GM12878 (cell line): ENCODE measurements at regions not wholly inside any gene's neighbourhood (a gene's known extent, or its start where the extent isn't known, plus 50 kb on each side); places are given as distances from the start of the nearest gene placed in this dataset.

Experiments used
- ATAC-seq: fragments of 200-7000 bp; cut with Tn5 transposase; 3 replicates; pipeline ENCODE4 v1.9.1; 2020; ENCODE audit warnings: mild to moderate bottlenecking, moderate library complexity
- BruUV-seq: library from RNA; stranded (reverse); fragments of 400-500 nt; replicated peaks from 2 replicates; lab custom pipeline; 2021; lab: Mats Ljungman, UMichigan
- CTCF ChIA-PET: fragments of 300-600 bp; sonication (Branson Sonifier 250); formaldehyde crosslinking; extraction: SDS; loops from one replicate; lab custom pipeline; 2021; ENCODE audit warnings: inconsistent platforms; lab: Yijun Ruan, JAX
- POLR2A ChIA-PET: fragments of 350-600 bp; formaldehyde crosslinking; extraction: SDS; loops from one replicate; lab custom pipeline; 2021; ENCODE audit warnings: inconsistent platforms; lab: Charles Lee
- RAD21 ChIA-PET: fragments of 300-600 bp; sonication (Branson Sonifier 250); formaldehyde crosslinking; loops from one replicate; lab custom pipeline; 2023; ENCODE audit warnings: antibody characterized with exemption; ENCODE audit not compliant: unreplicated experiment; lab: Charles Lee
- SMC1A ChIA-PET: fragments of 300-600 bp; sonication (Branson Sonifier 250); formaldehyde crosslinking; loops from one replicate; lab custom pipeline; 2023; ENCODE audit not compliant: unreplicated experiment, uncharacterized antibody; lab: Charles Lee
- DNase-seq: peaks from one replicate; pipeline ENCODE4 v3.0.0-alpha.2; 2011; ENCODE audit warnings: low read depth, low spot score
- FAIRE-seq: peaks from 3 replicates; lab custom pipeline; 2011; peaks lifted over from hg19 to GRCh38; lab: Jason Lieb, UNC
- H2AFZ ChIP-seq: 2 replicates; pipeline ENCODE4 v1.6.0; 2011; ENCODE audit warnings: low read depth, low read length, control low read depth; ENCODE audit not compliant: control insufficient read depth
- H3K27ac ChIP-seq: 2 replicates; pipeline ENCODE4 v1.5.1; 2011; ENCODE audit warnings: control low read depth; ENCODE audit not compliant: control insufficient read depth, insufficient read depth
- H3K27me3 ChIP-seq, 2 experiments: replicated peaks in 1 of 2; 2 replicates each; pipeline versions ENCODE4 v1.6.0 to v1.6.1; 2011; ENCODE audit warnings: low read length in 1 of 2; ENCODE audit not compliant: control insufficient read depth in 2 of 2, insufficient read depth in 2 of 2
- H3K36me3 ChIP-seq, 2 experiments: 2 replicates each; pipeline ENCODE4 v1.5.1; 2011; ENCODE audit warnings: low read length in 1 of 2; ENCODE audit not compliant: control insufficient read depth in 2 of 2, insufficient read depth in 2 of 2
- H3K4me1 ChIP-seq: 2 replicates; pipeline ENCODE4 v1.6.1; 2011; ENCODE audit warnings: mild to moderate bottlenecking, low read length, moderate library complexity, mixed read lengths; ENCODE audit not compliant: control insufficient read depth, insufficient read depth
- H3K4me2 ChIP-seq: 2 replicates; pipeline ENCODE4 v1.6.0; 2011; ENCODE audit warnings: control low read depth; ENCODE audit not compliant: control insufficient read depth, insufficient read depth
- H3K4me3 ChIP-seq: fragments of 200-600 bp; sonication (generic); 2 replicates; pipeline ENCODE4 v1.5.1; 2016
- H3K79me2 ChIP-seq: 2 replicates; pipeline ENCODE4 v1.6.0; 2011; ENCODE audit warnings: low read length; ENCODE audit not compliant: control insufficient read depth, insufficient read depth
- H3K9ac ChIP-seq: 2 replicates; pipeline ENCODE4 v1.8.0; 2011; ENCODE audit warnings: low read length, control low read depth, mixed read lengths; ENCODE audit not compliant: control insufficient read depth, insufficient read depth
- H3K9me3 ChIP-seq: replicated peaks from 3 replicates; pipeline ENCODE4 v1.5.1; 2011; ENCODE audit warnings: mild to moderate bottlenecking, low read length; ENCODE audit not compliant: control insufficient read depth, insufficient read depth
- H4K20me1 ChIP-seq: 2 replicates; pipeline ENCODE4 v1.6.0; 2011; ENCODE audit not compliant: control insufficient read depth, insufficient read depth
- CBX5 ChIP-seq: sonication (generic); IDR thresholded peaks from 2 replicates; pipeline ENCODE4 v1.6.1; 2016; ENCODE audit warnings: low read depth, moderate library complexity, mild to moderate bottlenecking, inconsistent platforms
- CREM ChIP-seq: IDR thresholded peaks from 2 replicates; pipeline ENCODE4 v1.6.1; 2014; ENCODE audit warnings: antibody characterized with exemption, low read depth
- FOXK2 ChIP-seq: fragments of 450-650 bp; IDR thresholded peaks from 2 replicates; pipeline ENCODE4 v1.6.1; 2017; ENCODE audit warnings: mild to moderate bottlenecking, moderate library complexity
- IRF4 ChIP-seq: IDR thresholded peaks from 2 replicates; pipeline ENCODE4 v1.6.1; 2011; ENCODE audit warnings: low read depth, low read length
- MAX ChIP-seq: IDR thresholded peaks from 2 replicates; pipeline ENCODE4 v1.6.1; 2012; ENCODE audit warnings: low read depth, low read length, improper control_type of control experiment
- MEF2B ChIP-seq: fragments of 450-650 bp; IDR thresholded peaks from 2 replicates; pipeline ENCODE4 v1.6.1; 2018; ENCODE audit warnings: mild to moderate bottlenecking, moderate library complexity; ENCODE audit not compliant: partially characterized antibody, poor library complexity, severe bottlenecking
- MYC ChIP-seq: IDR thresholded peaks from 2 replicates; pipeline ENCODE4 v1.6.1; 2011; ENCODE audit warnings: mild to moderate bottlenecking, low read length, moderate library complexity, inconsistent platforms; ENCODE audit not compliant: insufficient read depth, insufficient replicate concordance, insufficient read length, severe bottlenecking
- RBBP5 ChIP-seq: fragments of 200-600 bp; sonication (generic); conservative IDR thresholded peaks from 2 replicates; pipeline ENCODE4 v1.6.1; 2016
- RUNX3 ChIP-seq: IDR thresholded peaks from 2 replicates; pipeline ENCODE4 v1.6.1; 2012; ENCODE audit warnings: low read length, inconsistent platforms
- WGBS: methylation state at CpG from one replicate; pipeline ENCODE4 v1.1.6; 2016; ENCODE audit warnings: low lambda C conversion rate; ENCODE audit not compliant: insufficient replicate concordance, insufficient coverage; ENCODE audit errors: missing lambda C conversion rate; 5-methylcytosine and 5-hydroxymethylcytosine counted together
- in situ Hi-C: fragments of 300-500 bp; cut with MboI; formaldehyde crosslinking; loops from 9 replicates; pipeline ENCODE4 v1.14.3; 2018; ENCODE audit warnings: mixed read lengths
- intact Hi-C: fragments of 100-400 bp; cut with micrococcal nuclease; formaldehyde crosslinking; loops from one replicate; pipeline ENCODE4 v1.14.2; 2022; ENCODE audit not compliant: unreplicated experiment

- TF ChIP-seq MYC, result no peak
- no peak for TF ChIP-seq MEF2B
- no peak for TF ChIP-seq CREM
- TF ChIP-seq RUNX3, result no peak
- TF ChIP-seq IRF4, result no peak
- TF ChIP-seq FOXK2, result no peak
- TF ChIP-seq MAX, result no peak
- no peak for TF ChIP-seq RBBP5
Measured at GRCh38 chr1:224819861-224820260, 109.6 kb upstream of the DNAH14 start (continued).

- intact Hi-C loops, result no loop called here
- no peak for TF ChIP-seq CBX5
- TF ChIP-seq MAX, result no peak
- TF ChIP-seq, all 136 proteins: peak for 0
- SMC1A ChIA-PET, result interaction anchor here (1.3 kb wide), 1 partner anchor 307 kb away, joined by 3 read pairs; no protein-coding TSS in a partner anchor
Measured at GRCh38 chr1:224820341-224820740, 109.1 kb upstream of the DNAH14 start.

More at GRCh38 chr1:224820341-224820740, 109.1 kb upstream of the DNAH14 start:
- RAD21 ChIA-PET, result no interaction called here
- no peaks in the 10 kb centered on the region for H4K20me1 ChIP-seq
- DNase-seq (no peak), FAIRE-seq (no peak), ATAC-seq (no peak)
- H2AFZ ChIP-seq, result no peak overlapping the region
- no peak overlapping the region for H3K9ac ChIP-seq
- H3K27me3 ChIP-seq, result no peaks in the 10 kb centered on the region
- no peak overlapping the region for H3K4me3 ChIP-seq
- H3K36me3 ChIP-seq, result no peaks in the 10 kb centered on the region
- no TSS peak for BruUV-seq
- H3K9me3 ChIP-seq, result no peaks in the 10 kb centered on the region; the same call in 1 of the 3 replicates
- POLR2A ChIA-PET, result no interaction called here
- WGBS, result 2% methylated on average over 3 of the region's 3 CpGs
- no peak overlapping the region for H3K4me2 ChIP-seq
- no peaks in the 10 kb centered on the region for H3K79me2 ChIP-seq
- CTCF ChIA-PET, result no interaction called here
- in situ Hi-C loops, result no loop called here
- H3K27ac ChIP-seq, result no peak overlapping the region
- H3K4me1 ChIP-seq, result no peaks in the 10 kb centered on the region
